Natural killer cell (primary cell): ENCODE measurements at regions not wholly inside any gene's neighbourhood (a gene's known extent, or its start where the extent isn't known, plus 50 kb on each side); places are given as distances from the start of the nearest gene placed in this dataset.
"Not testable (repeated sequence)": the region's sequence is repeated elsewhere in the genome, so short reads cannot be mapped to it uniquely, and the experiment has no call there.

ENCODE experiments used
- ATAC-seq, 3 donors: fragments of 150-1000 bp in 2 of 3; fragments of 200-7000 bp in 1 of 3; cut with Tn5 transposase; 1 replicate in 1 of 3; 2 replicates in 2 of 3; pipeline ENCODE4 v1.10.0; 2021; ENCODE audit warnings: mild to moderate bottlenecking in 2 of 3, moderate library complexity in 2 of 3
- DNase-seq, 2 donors: peaks; one replicate each; pipeline versions ENCODE4 v3.0.0 to v3.0.0-alpha.2; 2013 to 2021; ENCODE audit warnings: mixed read lengths in 1 of 2
- H3K27ac ChIP-seq: one replicate; pipeline ENCODE4 v1.5.1; 2013; ENCODE audit warnings: mild to moderate bottlenecking, low read length
- H3K27me3 ChIP-seq: one replicate; pipeline ENCODE4 v1.6.1; 2013; ENCODE audit warnings: low read length; ENCODE audit not compliant: control insufficient read depth, insufficient read depth
- H3K36me3 ChIP-seq: one replicate; pipeline ENCODE4 v1.6.1; 2013; ENCODE audit warnings: low read length; ENCODE audit not compliant: control insufficient read depth, insufficient read depth
- H3K4me1 ChIP-seq: one replicate; pipeline ENCODE4 v1.6.1; 2013; ENCODE audit warnings: low read length; ENCODE audit not compliant: control insufficient read depth, insufficient read depth
- H3K4me3 ChIP-seq: one replicate; pipeline ENCODE4 v1.5.1; 2013; ENCODE audit warnings: low read length
- H3K9me3 ChIP-seq: one replicate; pipeline ENCODE4 v1.6.1; 2013; ENCODE audit warnings: low read length; ENCODE audit not compliant: control insufficient read depth, insufficient read depth
- H3K27ac Mint-ChIP-seq, 2 donors: one replicate each; pipeline ENCODE4 v1.8.0; 2022; ENCODE audit warnings: mild to moderate bottlenecking in 2 of 2, mixed read lengths in 2 of 2, moderate library complexity in 1 of 2
- H3K27me3 Mint-ChIP-seq, 2 donors: one replicate each; pipeline ENCODE4 v1.8.0; 2022; ENCODE audit warnings: low read depth in 2 of 2, mixed read lengths in 2 of 2
- H3K36me3 Mint-ChIP-seq: one replicate; pipeline ENCODE4 v1.8.0; 2022; ENCODE audit warnings: mixed read lengths
- H3K4me1 Mint-ChIP-seq, 2 donors: one replicate each; pipeline ENCODE4 v1.8.0; 2022; ENCODE audit warnings: mixed read lengths in 2 of 2
- H3K4me3 Mint-ChIP-seq: one replicate; pipeline ENCODE4 v1.8.0; 2022; ENCODE audit warnings: mild to moderate bottlenecking, moderate library complexity, mixed read lengths
- H3K9me3 Mint-ChIP-seq, 2 donors: one replicate each; pipeline ENCODE4 v1.8.0; 2022; ENCODE audit warnings: mixed read lengths in 2 of 2
- CTCF ChIP-seq: fragments of 200-600 bp; IDR thresholded peaks from one replicate; pipeline ENCODE4 v1.8.0; 2022; ENCODE audit warnings: antibody characterized with exemption
- WGBS: methylation state at CpG from one replicate; pipeline ENCODE4 v1.1.7; 2013; ENCODE audit warnings: missing lambda C conversion rate; ENCODE audit not compliant: insufficient coverage; 5-methylcytosine and 5-hydroxymethylcytosine counted together
- intact Hi-C: fragments of 100-400 bp; cut with micrococcal nuclease; formaldehyde crosslinking; loops from one replicate; pipeline ENCODE4 v1.14.2; 2022

DNA sequence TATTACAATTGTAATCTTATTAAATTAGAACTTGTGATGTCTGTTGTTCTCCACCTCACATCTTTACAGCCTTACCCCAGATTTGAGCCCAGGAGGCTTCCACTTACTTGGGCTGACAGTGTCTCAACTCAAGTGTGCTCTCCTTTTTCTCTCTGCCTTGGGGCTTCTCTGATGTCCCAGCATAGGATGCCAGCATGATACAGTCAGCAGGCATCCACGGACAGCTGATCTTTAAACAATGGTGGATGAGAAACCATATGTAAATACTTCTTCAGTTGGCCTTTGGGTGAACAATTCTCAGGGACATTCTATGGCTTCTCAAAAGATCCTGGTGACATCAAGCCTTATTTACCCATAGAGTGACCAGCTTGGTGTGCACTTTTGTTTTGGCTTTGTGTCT lies 107.6 kb upstream of the GORAB start:
- no peaks in the 10 kb centered on the region for H3K36me3 Mint-ChIP-seq

GRCh38 chr1:170426596-170426995 lies 105.4 kb upstream of the GORAB start:
- H3K36me3 Mint-ChIP-seq = no peaks in the 10 kb centered on the region
- intact Hi-C loops = no loop called here
- peaks cover 0 to 9% of the 10 kb centered on the region in 2 donors for H3K9me3 Mint-ChIP-seq
- H3K4me3 Mint-ChIP-seq = no peak overlapping the region
- no peak for TF ChIP-seq CTCF
- no peak overlapping the region for H3K27ac ChIP-seq
- DNase-seq (no peak), ATAC-seq (no peak)
- no peaks in the 10 kb centered on the region for H3K4me1 Mint-ChIP-seq
- peaks cover 3 to 12% of the 10 kb centered on the region in 2 donors for H3K27me3 Mint-ChIP-seq
- no peaks in the 10 kb centered on the region for H3K4me1 ChIP-seq
- H3K36me3 ChIP-seq = no peaks in the 10 kb centered on the region
- H3K27ac Mint-ChIP-seq = no peak overlapping the region
- no peaks in the 10 kb centered on the region for H3K27me3 ChIP-seq
- H3K4me3 ChIP-seq = no peak overlapping the region
- WGBS = 55% methylated on average over 5 of the region's 5 CpGs
- H3K9me3 ChIP-seq = no peaks in the 10 kb centered on the region

More for the DNA sequence above, 107.6 kb upstream of the GORAB start:
- Histone ChIP-seq H3K27me3 (no peaks in the 10 kb centered on the region), H3K9me3 (no peaks in the 10 kb centered on the region), H3K4me1 (no peaks in the 10 kb centered on the region), H3K4me3 (no peak overlapping the region), H3K36me3 (no peaks in the 10 kb centered on the region), H3K27ac (no peak overlapping the region)
- TF ChIP-seq CTCF = no peak
- Mint-ChIP-seq H3K9me3 (peaks cover 0 to 12% of the 10 kb centered on the region in 2 donors), H3K4me1 (no peaks in the 10 kb centered on the region), H3K27ac (no peak overlapping the region), H3K27me3 (peaks cover 3 to 7% of the 10 kb centered on the region in 2 donors), H3K4me3 (no peak overlapping the region)
- ATAC-seq (no peak), DNase-seq (no peak)
- WGBS = 71% methylated on average over 1 of the region's 1 CpG
- intact Hi-C loops = no loop called here

GRCh38 chr1:170427002-170427401 lies 105.0 kb upstream of the GORAB start:
- H3K27me3 Mint-ChIP-seq = peaks cover 3 to 12% of the 10 kb centered on the region in 2 donors
- H3K9me3 ChIP-seq, H3K4me3 Mint-ChIP-seq, H3K36me3 ChIP-seq, H3K27ac Mint-ChIP-seq, H3K27me3 ChIP-seq, H3K9me3 Mint-ChIP-seq, intact Hi-C loops, H3K4me3 ChIP-seq, H3K36me3 Mint-ChIP-seq, H3K27ac ChIP-seq, ATAC-seq, DNase-seq, H3K4me1 ChIP-seq, H3K4me1 Mint-ChIP-seq: not testable (repeated sequence)
- WGBS = 82% methylated on average over 1 of the region's 1 CpG

- H3K27ac ChIP-seq = no peak overlapping the region
- no peak overlapping the region for H3K27ac Mint-ChIP-seq
Measured at GRCh38 chr1:170436928-170437327, 95.0 kb upstream of the GORAB start.

More at GRCh38 chr1:170436928-170437327, 95.0 kb upstream of the GORAB start:
- WGBS = 82% methylated on average over 1 of the region's 3 CpGs
- Mint-ChIP-seq H3K4me1 (no peaks in the 10 kb centered on the region), H3K9me3 (peaks cover 0 to 2% of the 10 kb centered on the region in 2 donors), H3K4me3 (no peak overlapping the region), H3K36me3 (no peaks in the 10 kb centered on the region), H3K27me3 (peaks cover 0 to 6% of the 10 kb centered on the region in 2 donors)
- ATAC-seq = no peak
- H3K27me3 ChIP-seq = no peaks in the 10 kb centered on the region
- H3K9me3 ChIP-seq = no peaks in the 10 kb centered on the region
- intact Hi-C loops = no loop called here
- no peak overlapping the region for H3K4me3 ChIP-seq
- no peak for TF ChIP-seq CTCF
- H3K4me1 ChIP-seq = no peaks in the 10 kb centered on the region
- no peaks in the 10 kb centered on the region for H3K36me3 ChIP-seq
- no peak for DNase-seq
